ENCODE measurements at regions not wholly inside any gene's neighbourhood (a gene's known extent, or its start where the extent isn't known, plus 50 kb on each side); places are given as distances from the start of the nearest gene placed in this dataset.
"Not testable (repeated sequence)": the region's sequence is repeated elsewhere in the genome, so short reads cannot be mapped to it uniquely, and the experiment has no call there.

- no peak for DNase-seq
Measured at GRCh38 chr1:166701603-166702100, 137.6 kb upstream of the POGK start.

GRCh38 chr1:166703141-166703540 is 136.1 kb upstream of the POGK start:
- DNase-seq, result no peak

GRCh38 chr1:166703726-166704462 is 135.4 kb upstream of the POGK start:
- DNase-seq, result no peak

- DNase-seq, result no peak
Measured at GRCh38 chr1:166705376-166706289, 133.6 kb upstream of the POGK start.

GRCh38 chr1:166716620-166717019 is 122.7 kb upstream of the POGK start:
- no peak for DNase-seq

GRCh38 chr1:166721145-166721544 is 118.1 kb upstream of the POGK start:
- DNase-seq, result no peak

- no peak for DNase-seq
Measured at GRCh38 chr1:166730299-166730888, 108.9 kb upstream of the POGK start.

- DNase-seq, result no peak
Measured at GRCh38 chr1:166738140-166738539, 101.1 kb upstream of the POGK start.

GRCh38 chr1:166738873-166739272 is 100.4 kb upstream of the POGK start:
- DNase-seq, result no peak

GRCh38 chr1:166740668-166741276 is 98.5 kb upstream of the POGK start:
- no peak for DNase-seq

GRCh38 chr1:166763318-166763717 is 76.0 kb upstream of the POGK start:
- DNase-seq, result no peak

- DNase-seq, result no peak
Measured at GRCh38 chr1:166766942-166767341, 72.3 kb upstream of the POGK start.

GRCh38 chr1:166784646-166785045 is 54.6 kb upstream of the POGK start:
- DNase-seq, result not testable (repeated sequence)

- no peak for DNase-seq
Measured at GRCh38 chr1:166785987-166786386, 53.3 kb upstream of the POGK start.

GRCh38 chr1:166789286-166789685 is 50.0 kb upstream of the POGK start:
- no peak for DNase-seq
